GM20000 (cell line): ENCODE measurements at regions not wholly inside any gene's neighbourhood (a gene's known extent, or its start where the extent isn't known, plus 50 kb on each side); places are given as distances from the start of the nearest gene placed in this dataset.

Source experiments
- DNase-seq: peaks from one replicate; pipeline ENCODE4 v3.0.0; 2012; ENCODE audit warnings: low spot score
- TF ChIP-seq, protein P1 (sequence below): IDR thresholded peaks from 2 replicates; pipeline ENCODE4 v1.5.1; 2012; ENCODE audit warnings: mild to moderate bottlenecking, control low read depth; ENCODE audit errors: extremely low read depth, missing control alignments

GRCh38 chr5:26569241-26569928, 469.0 kb downstream of the CDH9 start:
- TF ChIP-seq, protein P1, sequence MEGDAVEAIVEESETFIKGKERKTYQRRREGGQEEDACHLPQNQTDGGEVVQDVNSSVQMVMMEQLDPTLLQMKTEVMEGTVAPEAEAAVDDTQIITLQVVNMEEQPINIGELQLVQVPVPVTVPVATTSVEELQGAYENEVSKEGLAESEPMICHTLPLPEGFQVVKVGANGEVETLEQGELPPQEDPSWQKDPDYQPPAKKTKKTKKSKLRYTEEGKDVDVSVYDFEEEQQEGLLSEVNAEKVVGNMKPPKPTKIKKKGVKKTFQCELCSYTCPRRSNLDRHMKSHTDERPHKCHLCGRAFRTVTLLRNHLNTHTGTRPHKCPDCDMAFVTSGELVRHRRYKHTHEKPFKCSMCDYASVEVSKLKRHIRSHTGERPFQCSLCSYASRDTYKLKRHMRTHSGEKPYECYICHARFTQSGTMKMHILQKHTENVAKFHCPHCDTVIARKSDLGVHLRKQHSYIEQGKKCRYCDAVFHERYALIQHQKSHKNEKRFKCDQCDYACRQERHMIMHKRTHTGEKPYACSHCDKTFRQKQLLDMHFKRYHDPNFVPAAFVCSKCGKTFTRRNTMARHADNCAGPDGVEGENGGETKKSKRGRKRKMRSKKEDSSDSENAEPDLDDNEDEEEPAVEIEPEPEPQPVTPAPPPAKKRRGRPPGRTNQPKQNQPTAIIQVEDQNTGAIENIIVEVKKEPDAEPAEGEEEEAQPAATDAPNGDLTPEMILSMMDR, result no peak
- no peak for DNase-seq

DNA sequence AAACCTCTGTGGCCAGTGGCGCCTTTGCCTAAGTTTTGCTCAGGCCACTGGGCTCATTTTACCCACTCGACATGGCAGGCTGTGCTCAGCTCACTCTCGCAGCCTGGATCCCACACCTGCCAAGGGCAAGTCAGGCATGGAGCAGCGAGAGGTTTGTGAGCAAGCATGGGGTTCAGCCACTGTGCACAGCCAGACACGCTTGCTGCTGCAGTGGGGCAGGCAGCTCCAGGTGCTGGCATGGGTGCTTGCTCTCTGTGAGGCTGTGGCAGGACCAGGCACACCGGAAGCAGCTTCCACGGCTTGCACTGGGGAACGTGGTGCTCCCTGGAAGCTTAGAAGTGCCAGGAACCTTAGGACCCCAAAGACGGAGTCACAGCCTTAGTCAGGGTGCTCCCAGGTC, 470.1 kb downstream of the CDH9 start:
- TF ChIP-seq, protein P1, result no peak
- DNase-seq, result no peak

GRCh38 chr5:26563979-26564378, 474.4 kb downstream of the CDH9 start:
- TF ChIP-seq, protein P1, result no peak
- no peak for DNase-seq

DNA sequence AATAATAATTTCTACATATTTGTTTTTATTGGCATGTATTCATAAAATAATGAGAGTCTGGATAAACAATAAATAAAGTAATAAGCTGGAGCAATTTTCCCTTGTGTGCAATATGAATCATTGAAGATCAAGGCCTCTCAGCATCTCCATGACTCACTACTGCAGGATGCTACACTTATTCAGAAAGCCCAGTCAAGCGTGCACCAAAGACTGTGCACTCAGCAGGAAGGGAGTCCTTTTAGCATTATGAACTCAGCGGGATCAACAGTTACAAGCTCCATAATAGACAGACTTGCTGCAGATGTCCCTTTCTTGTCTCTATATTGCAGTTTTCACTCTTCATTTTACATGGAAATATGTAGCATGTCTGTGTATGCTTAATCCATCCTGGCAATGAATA, 485.3 kb downstream of the CDH9 start:
- DNase-seq, result no peak
- TF ChIP-seq, protein P1, result no peak

GRCh38 chr5:26543987-26544386, 494.4 kb downstream of the CDH9 start:
- DNase-seq, result no peak
- TF ChIP-seq, protein P1, result no peak

DNA sequence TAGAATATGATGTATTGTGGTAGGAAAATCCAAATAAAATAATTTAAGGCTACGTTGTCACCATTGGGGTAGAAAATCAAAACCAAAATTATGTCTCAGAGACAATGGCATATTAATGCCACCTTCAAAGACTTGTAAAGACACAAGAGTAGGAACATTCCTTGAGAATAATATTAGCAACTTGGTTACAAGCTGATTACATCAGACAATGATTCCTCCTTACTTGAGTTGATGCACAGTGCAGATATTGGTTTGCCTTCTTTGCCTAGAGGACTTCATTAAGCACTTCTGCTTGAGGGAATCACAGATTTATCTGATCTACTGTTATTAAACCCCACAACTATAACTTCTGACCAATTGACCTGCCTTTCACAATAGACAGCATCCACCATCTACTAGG, 500.2 kb downstream of the CDH9 start:
- DNase-seq, result no peak
- TF ChIP-seq, protein P1, result no peak

DNA sequence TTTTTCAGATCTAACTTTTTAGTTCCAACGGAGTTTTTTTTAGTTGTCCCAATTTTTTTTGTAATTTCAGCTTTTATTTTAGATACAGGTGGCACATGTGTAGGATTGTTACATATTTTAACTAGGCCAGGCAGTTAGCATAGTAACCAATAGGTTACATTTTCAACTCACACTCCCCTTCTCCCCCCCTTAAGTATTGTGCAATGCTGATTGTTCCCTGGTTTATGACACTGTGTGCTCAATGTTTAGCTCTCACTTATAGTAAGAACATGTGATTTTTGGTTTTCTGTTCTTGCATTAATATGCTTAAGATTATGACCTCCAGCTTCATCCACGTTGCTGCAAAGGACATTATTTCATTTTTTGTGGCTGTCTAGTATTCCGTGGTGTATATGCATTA, 503.2 kb downstream of the CDH9 start:
- no peak for DNase-seq
- TF ChIP-seq, protein P1, result no peak
